Superior temporal gyrus (tissue), 1 donor: ENCODE measurements at regions not wholly inside any gene's neighbourhood (a gene's known extent, or its start where the extent isn't known, plus 50 kb on each side); places are given as distances from the start of the nearest gene placed in this dataset.

Experiments
- DNase-seq: peaks from one replicate; pipeline ENCODE4 v3.0.0-alpha.2; 2016; ENCODE audit errors: extremely low spot score

DNA sequence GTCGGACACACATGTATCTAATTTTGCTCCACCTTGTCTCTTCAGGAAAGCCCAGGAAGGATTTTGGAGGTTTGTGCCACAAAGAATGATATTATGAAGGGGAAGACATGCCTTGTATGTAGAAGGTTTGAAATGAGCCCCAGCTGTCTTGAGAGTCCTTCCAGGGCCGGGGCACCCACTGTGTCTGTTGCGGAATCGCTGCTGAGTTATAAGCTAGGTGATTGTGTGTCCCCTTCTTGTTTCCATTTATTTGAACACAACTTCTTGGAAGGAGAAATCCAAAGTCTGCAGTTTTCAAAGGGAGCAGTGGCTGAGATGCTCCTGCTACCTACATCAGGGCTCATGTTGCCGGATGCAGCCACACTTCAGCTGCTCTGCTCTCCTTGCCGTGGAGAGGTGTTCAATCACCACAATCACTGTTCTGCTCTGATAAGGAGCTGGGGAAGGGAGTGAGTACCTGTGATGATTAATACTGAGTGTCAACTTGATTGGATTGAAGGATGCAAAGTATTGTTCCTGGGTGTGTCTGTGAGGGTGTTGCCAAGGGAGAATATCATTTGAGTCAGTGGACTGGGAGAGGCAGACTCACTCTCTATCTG lies 828.6 kb downstream of the QKI start:
- no peak for DNase-seq

GRCh38 chr6:164230804-164231203 lies 816.3 kb downstream of the QKI start:
- DNase-seq = no peak

DNA sequence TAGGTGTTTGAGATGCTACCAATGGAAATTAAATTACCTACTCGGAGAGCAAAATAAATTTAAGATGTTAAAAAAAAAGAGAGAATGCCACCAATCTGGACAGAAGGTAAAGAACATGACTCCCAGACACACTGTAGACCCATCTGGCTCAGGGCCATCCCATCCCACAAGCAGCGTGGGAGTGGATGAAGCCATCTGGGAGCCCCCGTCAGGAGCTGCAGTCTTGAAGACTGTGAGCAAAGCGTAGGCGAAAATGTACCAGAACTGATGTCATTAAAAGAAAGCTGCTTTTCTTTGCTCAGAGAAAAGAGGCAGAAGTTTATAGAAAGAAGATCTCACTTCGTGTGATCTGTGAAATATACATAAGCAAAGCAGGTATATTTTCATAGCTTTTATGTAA lies 815.7 kb downstream of the QKI start:
- DNase-seq = peak; percentile 56

- no peak for DNase-seq
Observed at GRCh38 chr6:164229716-164230115, 815.2 kb downstream of the QKI start.

- DNase-seq = no peak
Observed at GRCh38 chr6:164227952-164228522, 813.5 kb downstream of the QKI start.

DNA sequence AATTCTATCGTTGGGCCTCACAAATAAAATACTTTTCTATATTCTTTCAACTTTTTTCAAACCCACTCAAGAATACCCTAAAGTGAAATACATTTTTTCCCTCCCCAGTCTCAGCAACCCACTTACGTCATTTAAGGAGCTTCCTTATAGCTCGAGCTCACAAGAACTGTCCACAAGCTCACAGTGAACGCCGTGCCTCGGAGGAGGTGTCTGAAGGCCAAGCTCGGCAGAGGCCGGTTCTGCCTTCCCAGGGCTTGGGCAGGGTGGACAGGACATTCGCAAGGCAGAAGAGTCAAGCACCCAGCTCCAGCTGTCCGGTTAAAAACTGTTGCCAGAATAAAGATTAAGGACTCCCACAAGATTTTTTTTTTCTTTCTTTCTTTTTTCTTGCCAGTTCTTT lies 802.3 kb downstream of the QKI start:
- no peak for DNase-seq

- DNase-seq = no peak
Observed at GRCh38 chr6:164216368-164216767, 801.9 kb downstream of the QKI start.

DNA sequence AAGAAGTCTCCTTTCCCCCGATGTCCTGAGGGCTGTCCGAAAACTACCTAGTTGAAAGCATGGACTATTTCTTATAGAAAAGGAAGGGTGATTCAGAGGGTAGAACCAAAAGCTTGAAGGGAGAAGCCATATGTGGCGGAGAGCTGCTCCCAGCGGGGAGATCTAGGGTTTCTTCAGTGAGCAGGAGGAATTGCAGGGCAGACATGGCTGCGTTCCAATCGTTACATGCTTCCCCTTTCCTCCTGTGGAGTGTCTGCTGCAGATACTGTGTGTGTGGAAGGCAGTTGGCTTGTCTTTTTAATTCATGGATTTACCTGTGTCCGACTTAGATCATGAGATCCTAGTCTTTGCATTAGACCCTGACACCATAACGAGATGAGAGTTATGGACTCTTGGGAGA lies 799.5 kb downstream of the QKI start:
- no peak for DNase-seq

- DNase-seq = no peak
Observed at GRCh38 chr6:164211254-164211653, 796.7 kb downstream of the QKI start.

DNA sequence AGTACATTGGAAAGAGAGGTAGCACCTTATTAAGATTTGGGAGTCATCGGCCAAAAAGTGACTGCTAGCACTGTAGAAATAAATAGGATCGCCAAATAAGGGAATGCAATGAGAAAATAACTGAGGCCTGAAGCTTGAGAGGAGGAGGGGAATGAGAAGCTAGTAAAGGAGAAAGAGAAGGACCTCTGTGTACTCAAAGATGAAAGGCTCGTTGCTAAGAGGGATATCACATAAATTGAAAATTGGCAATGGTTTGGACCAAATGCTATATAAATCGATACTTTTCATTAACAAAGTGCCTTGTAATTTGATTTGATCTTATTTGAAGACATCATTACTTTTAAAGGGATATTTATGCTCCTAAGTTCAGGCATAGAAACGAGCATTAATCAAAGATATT lies 796.3 kb downstream of the QKI start:
- no peak for DNase-seq

DNA sequence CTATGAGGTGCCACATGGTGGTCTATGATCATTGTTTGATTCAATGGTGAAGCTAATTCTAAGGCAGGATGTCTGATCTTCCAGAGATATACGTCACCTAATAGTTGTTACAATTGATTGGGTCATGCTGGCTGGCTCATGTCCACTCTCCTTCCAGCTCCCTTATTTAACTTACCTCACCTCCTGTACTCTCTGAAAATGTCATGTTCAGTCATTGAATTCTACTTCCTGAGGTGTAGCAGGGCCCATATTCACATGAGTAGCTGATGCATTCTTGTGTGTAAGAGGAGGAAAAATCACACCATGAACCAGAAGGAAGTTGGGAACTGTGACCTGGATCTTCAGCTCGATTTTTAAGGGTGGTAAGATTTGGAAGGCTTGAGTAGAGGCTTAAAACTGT lies 795.8 kb downstream of the QKI start:
- DNase-seq = no peak

GRCh38 chr6:164208371-164208770 lies 793.9 kb downstream of the QKI start:
- no peak for DNase-seq

- no peak for DNase-seq
Observed at GRCh38 chr6:164206807-164207423, 792.4 kb downstream of the QKI start.

DNA sequence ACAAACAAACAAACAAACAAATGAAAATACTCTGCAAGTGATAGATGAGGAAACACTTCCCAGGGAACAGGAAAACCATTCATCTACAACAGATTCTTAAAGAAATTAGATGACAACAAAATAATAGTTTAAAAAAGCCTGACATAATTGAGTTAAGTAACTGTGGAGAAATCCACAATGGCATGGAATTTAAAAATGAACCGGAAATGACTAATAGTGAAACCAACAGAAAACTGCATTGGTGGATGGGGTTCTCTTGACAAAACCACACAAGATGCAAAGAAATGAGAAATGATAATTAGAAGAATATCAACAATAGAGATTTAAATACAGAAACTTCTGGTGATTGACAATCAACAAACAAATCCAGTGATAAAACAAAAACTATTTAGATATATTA lies 785.6 kb downstream of the QKI start:
- no peak for DNase-seq

- no peak for DNase-seq
Observed at GRCh38 chr6:164195942-164196281, 781.4 kb downstream of the QKI start.

DNA sequence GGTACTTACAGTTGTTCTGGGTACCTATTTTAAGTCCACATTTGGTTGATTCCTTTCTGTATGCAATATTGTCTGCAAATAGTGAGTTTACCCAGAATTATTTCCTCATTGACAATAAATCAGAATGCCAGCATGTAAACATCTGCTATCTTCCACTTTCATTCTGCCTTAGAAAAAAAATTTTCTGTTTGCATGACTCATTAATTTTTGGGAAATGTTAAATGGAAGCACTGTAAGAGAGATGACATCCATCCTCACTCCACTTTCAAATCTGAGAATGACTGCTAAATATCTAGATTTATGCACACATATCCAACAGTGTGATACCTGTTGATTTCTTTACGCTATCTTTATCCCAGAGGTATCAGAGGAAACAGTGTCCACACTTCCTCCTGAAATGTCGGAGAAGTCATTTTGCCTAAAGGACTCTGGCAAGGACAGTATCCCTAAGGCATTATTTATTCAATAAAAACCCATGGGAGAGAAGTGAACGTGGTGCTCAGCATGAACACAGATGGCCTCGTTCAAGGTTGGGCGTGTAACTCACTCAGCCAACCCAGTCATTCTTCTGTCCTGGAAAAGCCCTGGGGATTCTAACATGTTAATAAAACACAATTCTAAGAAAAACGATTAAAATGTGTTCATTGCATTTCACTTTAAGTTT lies 780.9 kb downstream of the QKI start:
- DNase-seq = no peak

DNA sequence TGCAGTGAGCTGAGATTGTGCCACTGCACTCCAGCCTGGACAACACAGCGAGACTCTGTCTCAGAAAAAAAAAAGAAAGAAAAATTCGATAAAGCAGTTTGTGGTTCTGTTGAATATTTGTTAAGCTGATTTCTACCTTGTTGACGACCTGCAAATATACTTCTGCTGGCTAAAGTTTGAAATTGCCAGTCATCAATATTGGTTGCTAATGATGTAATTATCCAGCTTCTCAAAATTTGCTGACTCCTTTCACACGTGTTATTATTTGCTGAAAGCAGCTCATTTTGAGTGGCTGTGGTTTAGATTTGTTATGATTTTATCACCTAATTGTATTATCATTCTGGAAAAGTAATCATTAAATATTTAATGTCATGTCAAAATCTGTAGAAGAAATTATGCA lies 774.3 kb downstream of the QKI start:
- no peak for DNase-seq

- DNase-seq = no peak
Observed at GRCh38 chr6:164185471-164185871, 771.0 kb downstream of the QKI start.

- DNase-seq = no peak
Observed at GRCh38 chr6:164184410-164184809, 769.9 kb downstream of the QKI start.

DNA sequence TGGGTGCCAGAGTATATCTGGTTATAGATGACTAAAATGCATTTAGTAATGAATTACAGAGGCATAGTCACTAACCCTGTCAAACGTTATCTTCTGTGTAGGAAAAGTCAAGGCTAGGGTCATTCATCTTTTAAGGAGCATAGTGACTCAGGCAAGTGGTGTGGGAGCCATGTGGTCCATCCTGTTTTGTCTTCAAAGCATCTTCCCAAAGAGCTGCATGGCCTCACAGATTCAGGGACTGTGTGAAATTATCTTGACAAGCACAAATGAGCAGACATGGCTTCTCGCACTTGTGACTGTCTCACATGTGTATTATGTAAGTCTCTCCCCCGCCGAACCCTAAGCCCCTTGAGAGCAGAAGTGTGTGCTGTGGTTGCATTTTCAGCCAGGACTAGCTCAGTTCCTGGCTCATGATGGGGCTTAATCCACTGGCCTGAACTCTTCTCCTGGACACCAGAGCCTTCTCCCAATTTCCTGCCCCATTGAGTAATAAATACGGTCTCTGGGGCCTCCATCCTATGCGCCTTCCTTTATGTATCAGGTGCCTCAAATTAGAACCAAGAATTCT lies 769.1 kb downstream of the QKI start:
- DNase-seq = no peak

GRCh38 chr6:164178679-164179332 lies 764.3 kb downstream of the QKI start:
- DNase-seq = no peak

- no peak for DNase-seq
Observed at GRCh38 chr6:164169355-164169754, 754.8 kb downstream of the QKI start.
